Activated naive CD8-positive, alpha-beta T cell treated with anti-CD3 and anti-CD28 coated beads, Interleukin-2, amount 10 ng/mL, durations not matched to agents 7 days and 5 days (primary cell): ENCODE measurements at regions not wholly inside any gene's neighbourhood (a gene's known extent, or its start where the extent isn't known, plus 50 kb on each side); places are given as distances from the start of the nearest gene placed in this dataset.

Source experiments
- ATAC-seq: fragments of 150-1000 bp; cut with Tn5 transposase; one replicate; pipeline ENCODE4 v1.10.0; 2021; ENCODE audit warnings: low read depth, moderate library complexity
- POLR2A ChIA-PET: fragments of 350-600 bp; sonication (Branson Sonifier 250); formaldehyde crosslinking; loops from one replicate; lab custom pipeline; 2021; ENCODE audit warnings: antibody characterized with exemption; lab: Charles Lee
- DNase-seq: peaks from one replicate; pipeline ENCODE4 v3.0.0; 2021
- H3K27ac Mint-ChIP-seq: one replicate; pipeline ENCODE4 v1.8.0; 2022; ENCODE audit warnings: mild to moderate bottlenecking, mixed read lengths
- H3K27me3 Mint-ChIP-seq: one replicate; pipeline ENCODE4 v1.8.0; 2022; ENCODE audit warnings: mild to moderate bottlenecking, moderate library complexity, mixed read lengths
- H3K36me3 Mint-ChIP-seq: one replicate; pipeline ENCODE4 v1.8.0; 2021; ENCODE audit warnings: mild to moderate bottlenecking, mixed read lengths
- H3K4me1 Mint-ChIP-seq: one replicate; pipeline ENCODE4 v1.8.0; 2021; ENCODE audit warnings: mixed read lengths
- H3K4me3 Mint-ChIP-seq: one replicate; pipeline ENCODE4 v1.8.0; 2022; ENCODE audit warnings: mild to moderate bottlenecking, moderate library complexity, mixed read lengths
- H3K9me3 Mint-ChIP-seq: one replicate; pipeline ENCODE4 v1.8.0; 2021; ENCODE audit warnings: mixed read lengths

DNA sequence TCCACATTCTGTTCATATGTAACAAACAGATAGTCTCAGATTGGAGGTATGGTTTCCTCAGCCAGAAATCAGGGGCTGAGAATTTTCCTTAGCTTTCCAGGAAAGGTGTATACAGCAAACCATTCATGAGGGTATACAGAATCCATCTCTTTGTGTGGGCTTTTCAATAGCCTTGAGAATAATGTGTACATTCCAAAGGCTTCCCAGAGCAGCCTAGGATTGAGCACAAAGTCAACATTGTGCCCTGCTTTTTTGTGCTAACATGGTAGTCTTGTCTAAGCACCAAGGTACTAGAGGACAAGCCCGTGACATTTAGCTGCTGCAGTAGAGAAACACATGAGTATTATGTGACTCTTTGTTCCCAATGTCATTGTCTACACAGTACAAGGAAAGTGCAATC is 322.1 kb upstream of the TANK start:
- Mint-ChIP-seq H3K4me3 (no peak overlapping the region), H3K9me3 (no peaks in the 10 kb centered on the region), H3K4me1 (no peaks in the 10 kb centered on the region), H3K36me3 (no peaks in the 10 kb centered on the region), H3K27me3 (peaks cover 5% of the 10 kb centered on the region), H3K27ac (no peak overlapping the region)
- DNase-seq (no peak), ATAC-seq (no peak)
- POLR2A ChIA-PET: no interaction called here

DNA sequence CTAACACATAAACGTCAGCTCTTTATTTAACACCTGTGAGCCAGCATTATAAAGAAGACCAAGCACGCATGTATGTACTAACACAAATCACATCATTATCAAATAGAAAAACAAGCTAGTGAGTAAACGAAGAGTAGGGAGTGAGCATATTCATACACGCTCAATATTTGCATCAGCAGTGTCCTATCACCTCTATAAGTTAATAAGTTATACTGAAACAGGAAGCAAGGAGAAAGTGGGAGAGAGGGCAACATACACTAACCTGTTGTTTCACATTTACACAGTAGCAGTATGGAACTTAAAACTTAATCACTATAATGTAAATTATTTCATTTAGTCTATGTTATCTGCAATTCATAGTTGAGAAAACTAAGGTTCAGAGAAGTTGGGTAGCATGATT is 321.5 kb upstream of the TANK start:
- H3K36me3 Mint-ChIP-seq: no peaks in the 10 kb centered on the region
- POLR2A ChIA-PET: interaction anchor here (0.7 kb wide), 1 partner anchor 74 kb away, joined by 3 read pairs; no protein-coding TSS in a partner anchor
- H3K4me3 Mint-ChIP-seq: no peak overlapping the region
- DNase-seq (no peak), ATAC-seq (no peak)
- no peak overlapping the region for H3K27ac Mint-ChIP-seq
- peaks cover 5% of the 10 kb centered on the region for H3K27me3 Mint-ChIP-seq
- no peaks in the 10 kb centered on the region for H3K4me1 Mint-ChIP-seq
- peaks cover 3% of the 10 kb centered on the region for H3K9me3 Mint-ChIP-seq

GRCh38 chr2:160842286-160842685 is 317.9 kb upstream of the TANK start:
- Mint-ChIP-seq H3K27me3 (peaks cover 5% of the 10 kb centered on the region), H3K4me3 (no peak overlapping the region), H3K4me1 (no peaks in the 10 kb centered on the region), H3K27ac (no peak overlapping the region), H3K9me3 (peaks cover 11% of the 10 kb centered on the region), H3K36me3 (no peaks in the 10 kb centered on the region)
- ATAC-seq (no peak), DNase-seq (no peak)
- POLR2A ChIA-PET: no interaction called here

DNA sequence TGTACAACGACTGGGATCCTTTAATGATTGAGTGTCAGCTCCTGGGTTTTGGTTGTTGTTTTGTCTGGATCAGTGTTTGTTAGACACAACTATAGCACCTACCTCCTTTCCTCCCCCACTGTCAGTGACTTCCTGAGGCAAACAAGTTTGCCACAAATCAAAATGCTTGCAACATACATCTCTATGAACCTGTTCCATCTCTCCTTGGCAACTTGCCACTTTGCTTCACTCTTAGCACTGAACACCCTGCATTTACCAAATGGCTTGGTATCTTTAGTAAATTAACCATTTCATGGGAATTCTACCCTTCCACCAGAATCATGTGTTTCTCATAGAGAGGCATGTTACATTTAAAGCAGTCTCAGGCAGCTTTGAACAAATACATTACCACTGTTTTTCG is 301.1 kb upstream of the TANK start:
- Mint-ChIP-seq H3K9me3 (peaks cover 2% of the 10 kb centered on the region), H3K4me1 (peaks cover 1% of the 10 kb centered on the region), H3K27ac (no peak overlapping the region), H3K4me3 (no peak overlapping the region), H3K36me3 (no peaks in the 10 kb centered on the region), H3K27me3 (peaks cover 5% of the 10 kb centered on the region)
- DNase-seq: no peak
- ATAC-seq: no peak
- POLR2A ChIA-PET: no interaction called here

DNA sequence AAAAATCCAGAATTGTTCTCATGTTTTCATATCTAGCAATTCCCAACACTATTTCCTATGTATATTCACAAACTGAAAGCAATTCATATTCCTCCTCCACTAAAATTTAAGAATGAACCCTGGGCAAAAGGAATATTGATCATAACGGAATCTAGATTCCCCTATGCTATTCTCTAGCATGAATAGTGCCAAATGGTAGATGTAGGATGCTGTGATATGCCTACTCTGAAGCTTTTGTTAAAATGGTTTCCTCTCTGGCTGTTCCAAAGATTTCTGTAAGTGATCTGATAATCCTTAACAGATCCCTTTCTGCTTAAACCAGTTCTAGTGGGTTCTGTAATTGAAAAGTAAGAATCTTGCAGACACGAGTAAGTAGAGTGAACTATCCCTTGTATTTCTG is 298.0 kb upstream of the TANK start:
- no peak overlapping the region for H3K27ac Mint-ChIP-seq
- no peak for ATAC-seq

GRCh38 chr2:160868891-160869290 is 291.3 kb upstream of the TANK start:
- no peak overlapping the region for H3K4me3 Mint-ChIP-seq
- H3K27me3 Mint-ChIP-seq: peaks cover 3% of the 10 kb centered on the region
- no peak overlapping the region for H3K27ac Mint-ChIP-seq
- ATAC-seq: no peak
- POLR2A ChIA-PET: interaction anchor here (0.6 kb wide), 1 partner anchor 1408 kb away, joined by 3 read pairs; no protein-coding TSS in a partner anchor
- no peaks in the 10 kb centered on the region for H3K36me3 Mint-ChIP-seq
- H3K4me1 Mint-ChIP-seq: no peaks in the 10 kb centered on the region
- H3K9me3 Mint-ChIP-seq: no peaks in the 10 kb centered on the region
- no peak for DNase-seq

More for the DNA sequence above, 298.0 kb upstream of the TANK start:
- Mint-ChIP-seq H3K36me3 (no peaks in the 10 kb centered on the region), H3K4me1 (peaks cover 1% of the 10 kb centered on the region), H3K9me3 (peaks cover 2% of the 10 kb centered on the region), H3K27me3 (peaks cover 5% of the 10 kb centered on the region), H3K4me3 (no peak overlapping the region)
- POLR2A ChIA-PET: no interaction called here
- no peak for DNase-seq

DNA sequence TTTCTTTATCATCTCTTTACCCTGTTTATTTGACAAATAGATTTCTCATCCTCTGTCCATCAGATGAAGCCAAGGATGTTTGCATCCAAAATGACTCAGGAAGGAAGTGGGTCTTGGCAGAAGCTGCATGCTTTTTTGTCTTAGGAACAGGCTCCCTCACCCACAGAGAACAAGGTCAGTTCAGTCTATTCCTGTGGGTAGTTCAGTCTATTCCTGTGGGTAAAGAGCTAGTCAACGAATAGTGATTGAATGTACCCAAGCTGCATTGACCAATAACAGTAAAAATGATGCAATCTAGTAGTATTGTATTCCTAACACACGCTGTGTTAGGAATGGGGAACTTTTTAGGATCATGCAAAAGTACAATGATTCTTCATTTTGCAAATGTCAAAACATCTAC is 290.8 kb upstream of the TANK start:
- no peak overlapping the region for H3K27ac Mint-ChIP-seq
- ATAC-seq (no peak), DNase-seq (no peak)
- H3K4me1 Mint-ChIP-seq: no peaks in the 10 kb centered on the region
- no peaks in the 10 kb centered on the region for H3K9me3 Mint-ChIP-seq
- POLR2A ChIA-PET: no interaction called here
- H3K36me3 Mint-ChIP-seq: no peaks in the 10 kb centered on the region
- H3K4me3 Mint-ChIP-seq: no peak overlapping the region
- H3K27me3 Mint-ChIP-seq: peaks cover 3% of the 10 kb centered on the region

DNA sequence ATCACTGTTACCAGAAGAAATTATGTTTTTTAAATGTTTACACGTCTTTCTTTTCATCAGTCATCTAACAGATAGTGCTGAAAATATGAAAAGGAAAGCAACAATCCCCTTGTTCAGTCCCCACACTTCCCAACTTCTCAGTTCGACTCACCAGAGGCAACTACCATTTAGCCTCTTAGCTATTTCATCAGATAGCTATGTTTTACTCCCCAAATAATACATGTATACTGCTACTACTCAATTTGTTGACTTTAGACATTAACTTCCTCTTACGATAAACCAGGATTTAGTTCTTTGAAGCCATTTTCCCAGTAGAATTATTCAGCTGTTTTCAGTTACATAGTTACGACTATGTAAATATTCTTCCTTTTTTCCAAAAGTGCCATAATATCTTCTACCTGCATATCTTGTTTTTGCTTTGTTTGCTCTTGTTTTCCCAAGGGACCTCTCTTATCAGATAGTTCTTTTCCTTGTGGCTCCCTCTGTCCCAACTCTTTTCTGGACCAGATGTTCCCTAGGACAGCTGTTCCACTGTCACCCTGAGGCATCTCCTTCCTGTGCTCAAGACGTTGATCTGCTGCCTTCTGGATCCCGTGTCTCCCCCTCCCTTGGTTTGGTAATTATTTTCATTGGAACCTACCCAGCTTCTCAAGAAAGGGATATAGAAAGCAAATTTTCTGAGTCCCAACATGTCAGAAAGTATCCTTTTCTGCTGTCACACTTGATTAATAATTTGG is 289.3 kb upstream of the TANK start:
- H3K4me3 Mint-ChIP-seq: no peak overlapping the region
- no peaks in the 10 kb centered on the region for H3K9me3 Mint-ChIP-seq
- no peak overlapping the region for H3K27ac Mint-ChIP-seq
- no peak for DNase-seq
- peaks cover 3% of the 10 kb centered on the region for H3K27me3 Mint-ChIP-seq
- no peak for ATAC-seq
- POLR2A ChIA-PET: no interaction called here
- H3K4me1 Mint-ChIP-seq: no peaks in the 10 kb centered on the region
- no peaks in the 10 kb centered on the region for H3K36me3 Mint-ChIP-seq

DNA sequence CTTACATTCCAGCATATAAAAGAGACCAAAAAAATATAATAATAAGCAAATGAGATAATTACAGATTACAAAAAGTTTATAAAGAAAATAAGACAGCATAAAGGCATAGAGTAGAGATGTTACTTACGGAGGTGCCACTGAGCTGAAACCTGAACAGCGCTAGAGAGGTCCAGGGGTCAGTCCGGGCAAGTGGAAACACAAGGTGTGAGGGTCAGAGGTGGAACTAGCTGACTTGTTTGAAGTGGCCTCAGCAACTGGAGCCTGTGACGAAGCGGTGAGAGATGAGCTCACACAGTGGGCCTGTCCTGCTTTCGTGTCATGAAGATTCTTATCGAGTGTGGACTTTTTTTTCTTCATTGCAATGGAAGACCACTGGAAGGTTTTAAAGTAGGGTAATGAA is 288.3 kb upstream of the TANK start:
- Mint-ChIP-seq H3K4me1 (no peaks in the 10 kb centered on the region), H3K9me3 (no peaks in the 10 kb centered on the region), H3K4me3 (no peak overlapping the region), H3K27ac (no peak overlapping the region), H3K27me3 (peaks cover 3% of the 10 kb centered on the region), H3K36me3 (no peaks in the 10 kb centered on the region)
- ATAC-seq (no peak), DNase-seq (no peak)
- POLR2A ChIA-PET: no interaction called here

GRCh38 chr2:160876029-160876428 is 284.2 kb upstream of the TANK start:
- no peaks in the 10 kb centered on the region for H3K4me1 Mint-ChIP-seq
- no peak overlapping the region for H3K27ac Mint-ChIP-seq
- ATAC-seq (no peak), DNase-seq (no peak)
- no peaks in the 10 kb centered on the region for H3K27me3 Mint-ChIP-seq
- no peak overlapping the region for H3K4me3 Mint-ChIP-seq
- POLR2A ChIA-PET: no interaction called here
- no peaks in the 10 kb centered on the region for H3K36me3 Mint-ChIP-seq
- no peaks in the 10 kb centered on the region for H3K9me3 Mint-ChIP-seq

GRCh38 chr2:160876765-160877164 is 283.5 kb upstream of the TANK start:
- POLR2A ChIA-PET: no interaction called here
- H3K9me3 Mint-ChIP-seq: no peaks in the 10 kb centered on the region
- ATAC-seq (no peak), DNase-seq (no peak)
- H3K4me1 Mint-ChIP-seq: no peaks in the 10 kb centered on the region
- no peak overlapping the region for H3K4me3 Mint-ChIP-seq
- no peaks in the 10 kb centered on the region for H3K27me3 Mint-ChIP-seq
- H3K36me3 Mint-ChIP-seq: no peaks in the 10 kb centered on the region
- no peak overlapping the region for H3K27ac Mint-ChIP-seq

DNA sequence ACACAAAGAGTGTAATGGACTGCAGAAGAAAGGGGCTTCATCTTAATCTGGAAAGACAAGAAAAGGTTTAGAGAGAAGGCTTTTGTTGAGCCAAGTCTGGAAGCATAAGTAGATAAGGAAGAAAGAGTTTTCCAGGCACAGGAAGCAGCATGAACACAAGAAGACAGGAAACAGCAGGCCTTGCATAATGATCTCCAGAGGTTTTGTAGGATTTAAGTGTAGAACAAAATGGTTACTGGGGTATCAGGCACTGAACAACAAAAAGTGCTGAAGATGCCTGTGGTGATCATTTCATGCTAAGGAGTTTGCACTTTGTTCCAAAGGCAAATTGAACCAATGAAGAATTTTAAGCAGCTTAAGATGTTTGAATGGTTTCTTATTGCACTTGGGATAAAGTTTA is 281.6 kb upstream of the TANK start:
- no peaks in the 10 kb centered on the region for H3K4me1 Mint-ChIP-seq
- POLR2A ChIA-PET: no interaction called here
- H3K27me3 Mint-ChIP-seq: no peaks in the 10 kb centered on the region
- no peaks in the 10 kb centered on the region for H3K36me3 Mint-ChIP-seq
- H3K9me3 Mint-ChIP-seq: no peaks in the 10 kb centered on the region
- ATAC-seq (no peak), DNase-seq (no peak)
- H3K27ac Mint-ChIP-seq: no peak overlapping the region
- H3K4me3 Mint-ChIP-seq: no peak overlapping the region

DNA sequence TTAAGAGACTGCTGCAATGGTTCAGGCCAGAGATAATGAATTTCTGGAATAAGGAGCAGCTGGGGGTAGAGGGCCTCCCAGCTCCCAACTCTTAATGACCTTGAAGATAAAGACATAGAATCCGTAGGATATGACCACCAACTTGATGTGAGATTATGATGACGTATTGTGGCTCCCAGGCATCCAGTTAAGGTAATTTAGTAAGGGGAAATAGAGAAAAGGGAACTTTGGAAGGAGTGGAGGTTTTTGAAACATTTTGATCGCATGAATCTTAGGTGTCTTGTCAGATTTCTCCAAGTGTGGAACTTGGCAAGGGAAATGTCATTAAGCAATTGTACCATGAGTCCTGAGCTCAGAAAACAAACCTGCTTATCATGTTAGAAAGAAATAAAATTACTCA is 277.3 kb upstream of the TANK start:
- Mint-ChIP-seq H3K9me3 (peaks cover 2% of the 10 kb centered on the region), H3K36me3 (no peaks in the 10 kb centered on the region), H3K27ac (no peak overlapping the region), H3K27me3 (no peaks in the 10 kb centered on the region), H3K4me3 (no peak overlapping the region), H3K4me1 (no peaks in the 10 kb centered on the region)
- no peak for DNase-seq
- ATAC-seq: no peak
- POLR2A ChIA-PET: interaction anchor here (0.6 kb wide), 1 partner anchor 138 kb away, joined by 9 read pairs; no protein-coding TSS in a partner anchor

DNA sequence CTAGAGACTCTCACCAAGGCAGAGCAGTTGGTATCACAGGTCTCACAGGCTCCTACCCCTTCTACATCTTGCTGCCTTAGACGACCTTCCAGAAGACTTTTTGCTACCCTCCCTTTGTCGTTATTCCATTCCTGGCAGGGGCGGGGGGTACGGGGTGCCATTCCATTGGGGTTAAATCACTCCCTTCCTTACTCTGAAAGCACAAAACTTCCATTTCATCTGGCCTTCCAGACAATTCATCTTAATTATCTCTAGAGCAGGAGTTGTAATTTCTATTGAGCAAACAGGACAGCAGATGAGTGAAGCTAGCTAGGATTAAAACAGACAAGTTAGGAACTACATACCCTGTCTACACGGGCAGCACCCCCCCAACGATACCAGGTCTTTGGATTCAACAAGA is 276.2 kb upstream of the TANK start:
- POLR2A ChIA-PET: no interaction called here
- ATAC-seq (no peak), DNase-seq (no peak)
- Mint-ChIP-seq H3K9me3 (peaks cover 2% of the 10 kb centered on the region), H3K27ac (no peak overlapping the region), H3K27me3 (no peaks in the 10 kb centered on the region), H3K36me3 (no peaks in the 10 kb centered on the region), H3K4me1 (no peaks in the 10 kb centered on the region), H3K4me3 (no peak overlapping the region)
